SU-DHL-6 (cell line): ENCODE measurements at regions not wholly inside any gene's neighbourhood (a gene's known extent, or its start where the extent isn't known, plus 50 kb on each side); places are given as distances from the start of the nearest gene placed in this dataset.

Experiments
- H2AFZ ChIP-seq: fragments of 200-600 bp; sonication (generic); 2 replicates; pipeline ENCODE4 v1.6.1; 2014; ENCODE audit warnings: low read depth, mild to moderate bottlenecking, moderate library complexity, mixed read lengths, antibody characterized with exemption, low read length; ENCODE audit not compliant: severe bottlenecking
- H3F3A ChIP-seq: fragments of 200-600 bp; shearing (Covaris generic); 2 replicates; pipeline ENCODE4 v1.6.0; 2016; ENCODE audit warnings: antibody characterized with exemption, mild to moderate bottlenecking; ENCODE audit not compliant: insufficient read depth
- H3K27ac ChIP-seq: fragments of 200-600 bp; sonication (generic); 2 replicates; pipeline ENCODE4 v1.5.1; 2016; ENCODE audit warnings: low read depth, mild to moderate bottlenecking, low read length, moderate library complexity, mixed read lengths
- H3K27me3 ChIP-seq: fragments of 200-600 bp; sonication (generic), shearing (Covaris generic); 2 replicates; pipeline ENCODE4 v1.6.0; 2014; ENCODE audit warnings: mild to moderate bottlenecking, low read length
- H3K36me3 ChIP-seq: fragments of 200-600 bp; sonication (generic); 2 replicates; pipeline ENCODE4 v1.6.1; 2014; ENCODE audit warnings: mild to moderate bottlenecking, low read length, mixed read lengths
- H3K4me2 ChIP-seq: fragments of 300-600, 200-600 bp; shearing (Covaris generic), sonication (generic); 2 replicates; pipeline ENCODE4 v1.6.0; 2014; ENCODE audit warnings: low read length, low read depth, mild to moderate bottlenecking; ENCODE audit not compliant: poor library complexity, severe bottlenecking
- H3K4me3 ChIP-seq: fragments of 200-600 bp; sonication (generic); 2 replicates; pipeline ENCODE4 v1.5.1; 2014; ENCODE audit warnings: antibody characterized with exemption, low read length, mild to moderate bottlenecking, mixed read lengths; ENCODE audit not compliant: insufficient read depth, poor library complexity, severe bottlenecking
- H3K79me2 ChIP-seq: fragments of 200-600 bp; sonication (generic); 2 replicates; pipeline ENCODE4 v1.6.1; 2014; ENCODE audit warnings: mild to moderate bottlenecking, low read length, moderate library complexity; ENCODE audit not compliant: insufficient read depth
- H3K9ac ChIP-seq: fragments of 200-600 bp; sonication (generic); 2 replicates; pipeline ENCODE4 v1.7.0; 2014; ENCODE audit warnings: mild to moderate bottlenecking, low read length
- H3K9me2 ChIP-seq: fragments of 200-600 bp; sonication (generic); replicated peaks from 2 replicates; pipeline ENCODE4 v1.6.1; 2014; ENCODE audit warnings: low read length; ENCODE audit not compliant: insufficient read depth
- H3K9me3 ChIP-seq: fragments of 200-600 bp; sonication (generic); 2 replicates; pipeline ENCODE4 v1.6.1; 2014; ENCODE audit warnings: low read length, mixed read lengths; ENCODE audit not compliant: insufficient read depth
- H4K20me1 ChIP-seq: fragments of 200-600 bp; sonication (generic); 2 replicates; pipeline ENCODE4 v1.6.1; 2014; ENCODE audit warnings: low read depth, mild to moderate bottlenecking, antibody characterized with exemption, low read length, moderate library complexity, mixed read lengths
- CTCF ChIP-seq: fragments of 200-600 bp; sonication (generic); IDR thresholded peaks from one replicate; pipeline ENCODE4 v1.5.1; 2017; ENCODE audit warnings: antibody characterized with exemption, mild to moderate bottlenecking, low read length, moderate library complexity; ENCODE audit not compliant: insufficient read depth, poor library complexity, severe bottlenecking
- EZH2phosphoT487 ChIP-seq: fragments of 200-600 bp; sonication (generic), shearing (Covaris generic); conservative IDR thresholded peaks from 2 replicates; pipeline ENCODE4 v1.6.1; 2018; ENCODE audit warnings: mild to moderate bottlenecking, antibody characterized with exemption, low read length, moderate library complexity, mixed read lengths

- H3K9me3 ChIP-seq: no peaks in the 10 kb centered on the region
- H3K4me3 ChIP-seq: no peak overlapping the region
- no peaks in the 10 kb centered on the region for H4K20me1 ChIP-seq
- H3K4me2 ChIP-seq: no peak overlapping the region
- no peaks in the 10 kb centered on the region for H3K9me2 ChIP-seq
- H3K27me3 ChIP-seq: no peaks in the 10 kb centered on the region
- no peak overlapping the region for H3K9ac ChIP-seq
- H3K79me2 ChIP-seq: no peaks in the 10 kb centered on the region
- no peaks in the 10 kb centered on the region for H3F3A ChIP-seq
- no peak overlapping the region for H2AFZ ChIP-seq
- TF ChIP-seq CTCF (no peak), EZH2phosphoT487 (no peak)
- H3K36me3 ChIP-seq: no peaks in the 10 kb centered on the region
- no peak overlapping the region for H3K27ac ChIP-seq
Observed at GRCh38 chr12:77572371-77572770, 258.3 kb upstream of the NAV3 start.

GRCh38 chr12:77571768-77572167, 258.9 kb upstream of the NAV3 start:
- H3F3A ChIP-seq: no peaks in the 10 kb centered on the region
- no peak for TF ChIP-seq CTCF
- no peak for TF ChIP-seq EZH2phosphoT487
- H3K79me2 ChIP-seq: no peaks in the 10 kb centered on the region
- no peak overlapping the region for H3K9ac ChIP-seq
- H3K27ac ChIP-seq: no peak overlapping the region
- no peak overlapping the region for H2AFZ ChIP-seq
- H3K4me2 ChIP-seq: no peak overlapping the region
- no peaks in the 10 kb centered on the region for H3K36me3 ChIP-seq
- H4K20me1 ChIP-seq: no peaks in the 10 kb centered on the region
- H3K9me3 ChIP-seq: no peaks in the 10 kb centered on the region
- H3K4me3 ChIP-seq: no peak overlapping the region
- no peaks in the 10 kb centered on the region for H3K9me2 ChIP-seq
- no peaks in the 10 kb centered on the region for H3K27me3 ChIP-seq

GRCh38 chr12:77571127-77571526, 259.6 kb upstream of the NAV3 start:
- Histone ChIP-seq H2AFZ (no peak overlapping the region), H4K20me1 (no peaks in the 10 kb centered on the region), H3K4me3 (no peak overlapping the region), H3K9me2 (no peaks in the 10 kb centered on the region), H3K27ac (no peak overlapping the region), H3K79me2 (no peaks in the 10 kb centered on the region), H3F3A (no peaks in the 10 kb centered on the region), H3K27me3 (no peaks in the 10 kb centered on the region), H3K4me2 (no peak overlapping the region), H3K9me3 (no peaks in the 10 kb centered on the region), H3K9ac (no peak overlapping the region), H3K36me3 (no peaks in the 10 kb centered on the region)
- TF ChIP-seq CTCF: no peak
- no peak for TF ChIP-seq EZH2phosphoT487

GRCh38 chr12:77569876-77570275, 260.8 kb upstream of the NAV3 start:
- H4K20me1 ChIP-seq: no peaks in the 10 kb centered on the region
- TF ChIP-seq CTCF: no peak
- no peak for TF ChIP-seq EZH2phosphoT487
- H3K9ac ChIP-seq: no peak overlapping the region

More at GRCh38 chr12:77569876-77570275, 260.8 kb upstream of the NAV3 start:
- no peak overlapping the region for H3K27ac ChIP-seq
- H3K79me2 ChIP-seq: no peaks in the 10 kb centered on the region
- no peaks in the 10 kb centered on the region for H3K27me3 ChIP-seq
- no peaks in the 10 kb centered on the region for H3F3A ChIP-seq
- no peaks in the 10 kb centered on the region for H3K9me3 ChIP-seq
- no peaks in the 10 kb centered on the region for H3K36me3 ChIP-seq
- H3K4me2 ChIP-seq: no peak overlapping the region
- no peak overlapping the region for H3K4me3 ChIP-seq
- H2AFZ ChIP-seq: no peak overlapping the region
- no peaks in the 10 kb centered on the region for H3K9me2 ChIP-seq
